Right atrium auricular region (tissue), 2 donors: ENCODE measurements at regions not wholly inside any gene's neighbourhood (a gene's known extent, or its start where the extent isn't known, plus 50 kb on each side); places are given as distances from the start of the nearest gene placed in this dataset.

ENCODE experiments used
- DNase-seq: peaks from one replicate; pipeline ENCODE4 v3.0.0-alpha.2; 2019; ENCODE audit warnings: low spot score
- H3K27ac ChIP-seq, 2 donors: fragments of 200-600 bp; sonication (generic); 1 replicate in 1 of 2; 2 replicates in 1 of 2; pipeline ENCODE4 v1.5.1; 2016 to 2019
- H3K27me3 ChIP-seq, 2 donors: fragments of 200-600 bp; sonication (generic); one replicate each; pipeline versions ENCODE4 v1.5.1 to v1.6.0; 2017 to 2019
- H3K36me3 ChIP-seq: fragments of 200-600 bp; sonication (generic); one replicate; pipeline ENCODE4 v1.5.1; 2016
- H3K4me1 ChIP-seq, 2 donors: fragments of 200-600 bp; sonication (generic); one replicate each; pipeline versions ENCODE4 v1.5.1 to v1.6.0; 2017 to 2019
- H3K4me3 ChIP-seq, 2 donors: fragments of 200-600 bp; sonication (generic); 1 replicate in 1 of 2; 2 replicates in 1 of 2; pipeline ENCODE4 v1.5.1; 2017 to 2019; ENCODE audit warnings: mild to moderate bottlenecking in 1 of 2, moderate library complexity in 1 of 2
- H3K9me3 ChIP-seq, 2 donors: fragments of 200-600 bp; sonication (generic); one replicate each; pipeline ENCODE4 v1.5.1; 2019
- CTCF ChIP-seq, 2 donors: fragments of 200-600 bp; sonication (generic); IDR thresholded peaks; one replicate each; pipeline ENCODE4 v1.5.1; 2019; ENCODE audit warnings: antibody characterized with exemption in 2 of 2

- Histone ChIP-seq H3K4me3 (no peak overlapping the region), H3K4me1 (no peaks in the 10 kb centered on the region), H3K9me3 (no peaks in the 10 kb centered on the region), H3K36me3 (no peaks in the 10 kb centered on the region), H3K27me3 (no peaks in the 10 kb centered on the region), H3K27ac (no peak overlapping the region)
- no peak for TF ChIP-seq CTCF (IDR thresholded peaks at IDR 0.05)
- no peak for DNase-seq
Measured at GRCh38 chr11:23497040-23497439, 636.8 kb upstream of the CCDC179 start.

GRCh38 chr11:23502389-23502788 lies 642.1 kb upstream of the CCDC179 start:
- no peaks in the 10 kb centered on the region for H3K4me1 ChIP-seq
- no peak overlapping the region for H3K27ac ChIP-seq
- no peak for TF ChIP-seq CTCF (IDR thresholded peaks at IDR 0.05)
- H3K36me3 ChIP-seq, result no peaks in the 10 kb centered on the region
- H3K4me3 ChIP-seq, result no peak overlapping the region
- no peak for DNase-seq
- H3K9me3 ChIP-seq, result no peaks in the 10 kb centered on the region
- no peaks in the 10 kb centered on the region for H3K27me3 ChIP-seq

- Histone ChIP-seq H3K4me1 (no peaks in the 10 kb centered on the region), H3K4me3 (no peak overlapping the region), H3K36me3 (no peaks in the 10 kb centered on the region), H3K27ac (no peak overlapping the region), H3K27me3 (no peaks in the 10 kb centered on the region), H3K9me3 (no peaks in the 10 kb centered on the region)
- TF ChIP-seq CTCF (IDR thresholded peaks at IDR 0.05), result no peak
- no peak for DNase-seq
Measured at GRCh38 chr11:23502826-23503225, 642.6 kb upstream of the CCDC179 start.

- Histone ChIP-seq H3K4me3 (no peak overlapping the region), H3K9me3 (no peaks in the 10 kb centered on the region), H3K36me3 (no peaks in the 10 kb centered on the region), H3K27ac (no peak overlapping the region), H3K4me1 (no peaks in the 10 kb centered on the region), H3K27me3 (no peaks in the 10 kb centered on the region)
- DNase-seq, result no peak
- TF ChIP-seq CTCF (IDR thresholded peaks at IDR 0.05), result no peak
Measured at GRCh38 chr11:23509023-23509422, 648.7 kb upstream of the CCDC179 start.

- no peak overlapping the region for H3K27ac ChIP-seq
- no peaks in the 10 kb centered on the region for H3K36me3 ChIP-seq
- TF ChIP-seq CTCF (IDR thresholded peaks at IDR 0.05), result no peak
- no peaks in the 10 kb centered on the region for H3K9me3 ChIP-seq
- H3K4me3 ChIP-seq, result no peak overlapping the region
- no peak for DNase-seq
- no peaks in the 10 kb centered on the region for H3K27me3 ChIP-seq
- H3K4me1 ChIP-seq, result no peaks in the 10 kb centered on the region
Measured at GRCh38 chr11:23509821-23510220, 649.5 kb upstream of the CCDC179 start.

- no peak for TF ChIP-seq CTCF (IDR thresholded peaks at IDR 0.05)
- Histone ChIP-seq H3K4me1 (no peaks in the 10 kb centered on the region), H3K27ac (no peak overlapping the region), H3K4me3 (no peak overlapping the region), H3K36me3 (no peaks in the 10 kb centered on the region), H3K27me3 (no peaks in the 10 kb centered on the region), H3K9me3 (no peaks in the 10 kb centered on the region)
- DNase-seq, result no peak
Measured at GRCh38 chr11:23519194-23519593, 658.9 kb upstream of the CCDC179 start.
